ENCODE measurements at regions not wholly inside any gene's neighbourhood (a gene's known extent, or its start where the extent isn't known, plus 50 kb on each side); places are given as distances from the start of the nearest gene placed in this dataset.

DNA sequence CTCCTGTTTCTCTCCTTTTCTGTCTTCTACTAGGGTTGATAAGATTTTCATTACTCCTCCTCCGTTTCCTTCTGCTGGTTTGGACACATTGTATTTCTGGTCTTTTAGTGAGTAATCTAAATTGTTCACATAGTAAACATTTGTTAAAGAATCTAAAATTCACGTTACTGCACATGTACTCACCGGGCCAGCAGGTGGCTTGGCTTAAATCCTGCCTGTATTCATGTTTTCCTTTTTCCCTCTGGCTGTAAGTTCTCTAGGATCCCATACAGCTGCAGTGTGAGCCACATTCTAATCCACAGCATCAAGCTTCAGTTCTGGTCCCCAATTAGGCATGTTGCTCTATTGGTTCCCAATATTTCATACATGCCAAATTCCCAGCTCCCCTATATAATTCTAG, 958.3 kb downstream of the ADGRL2 start:
- Histone ChIP-seq H3K4me3 (ENCODE audit: low read depth in 1 of 2, low read length in 2 of 2) (no peak overlapping the region), H3K9ac (ENCODE audit: low read length) (no peak overlapping the region), H3K36me3 (ENCODE audit: insufficient read depth, low read length) (no peaks in the 10 kb centered on the region), H3K4me1 (ENCODE audit: insufficient read depth, low read length) (no peaks in the 10 kb centered on the region), H3K9me3 (ENCODE audit: low read length) (no peaks in the 10 kb centered on the region), H3K27ac (ENCODE audit: low read depth, low read length) (no peak overlapping the region), H3K27me3 (ENCODE audit: control insufficient read depth in 1 of 2, insufficient read depth in 2 of 2, low read length in 2 of 2) (no peaks in the 10 kb centered on the region)

- H3K9ac ChIP-seq (ENCODE audit: low read length): no peak overlapping the region
- H3K9me3 ChIP-seq (ENCODE audit: low read length): no peaks in the 10 kb centered on the region
- no peaks in the 10 kb centered on the region for H3K36me3 ChIP-seq (ENCODE audit: insufficient read depth, low read length)
- H3K4me3 ChIP-seq (ENCODE audit: low read depth in 1 of 2, low read length in 2 of 2): no peak overlapping the region
- no peaks in the 10 kb centered on the region for H3K27me3 ChIP-seq (ENCODE audit: control insufficient read depth in 1 of 2, insufficient read depth in 2 of 2, low read length in 2 of 2)
- no peak overlapping the region for H3K27ac ChIP-seq (ENCODE audit: low read depth, low read length)
- no peaks in the 10 kb centered on the region for H3K4me1 ChIP-seq (ENCODE audit: insufficient read depth, low read length)
Measured at GRCh38 chr1:82755671-82756070, 954.9 kb downstream of the ADGRL2 start.

DNA sequence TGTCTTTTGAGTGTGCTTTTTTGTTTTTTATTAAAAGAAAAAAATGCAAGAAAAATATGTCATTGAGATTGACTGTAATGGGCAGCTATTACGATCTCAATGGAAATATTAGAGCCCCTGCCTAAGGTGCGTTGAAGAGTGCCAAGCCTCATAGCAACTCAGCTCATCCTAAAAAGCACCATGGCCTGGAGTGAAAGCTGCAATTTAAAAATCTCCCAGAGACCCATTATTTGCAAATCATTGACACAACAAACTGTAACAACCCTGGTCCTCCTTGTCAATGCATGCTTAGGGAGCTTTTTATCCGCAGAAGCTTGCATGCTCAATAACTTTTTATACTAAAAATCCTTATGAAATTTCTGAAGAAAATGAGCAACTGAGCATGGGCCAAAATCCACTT, 954.5 kb downstream of the ADGRL2 start:
- H3K4me1 ChIP-seq (ENCODE audit: insufficient read depth, low read length): no peaks in the 10 kb centered on the region
- no peaks in the 10 kb centered on the region for H3K36me3 ChIP-seq (ENCODE audit: insufficient read depth, low read length)
- no peak overlapping the region for H3K27ac ChIP-seq (ENCODE audit: low read depth, low read length)
- H3K4me3 ChIP-seq (ENCODE audit: low read depth in 1 of 2, low read length in 2 of 2): no peak overlapping the region
- no peaks in the 10 kb centered on the region for H3K9me3 ChIP-seq (ENCODE audit: low read length)
- H3K27me3 ChIP-seq (ENCODE audit: control insufficient read depth in 1 of 2, insufficient read depth in 2 of 2, low read length in 2 of 2): no peaks in the 10 kb centered on the region
- H3K9ac ChIP-seq (ENCODE audit: low read length): no peak overlapping the region

- Histone ChIP-seq H3K9ac (ENCODE audit: low read length) (no peak overlapping the region), H3K4me1 (ENCODE audit: insufficient read depth, low read length) (no peaks in the 10 kb centered on the region), H3K27me3 (ENCODE audit: control insufficient read depth in 1 of 2, insufficient read depth in 2 of 2, low read length in 2 of 2) (no peaks in the 10 kb centered on the region), H3K27ac (ENCODE audit: low read depth, low read length) (no peak overlapping the region), H3K9me3 (ENCODE audit: low read length) (no peaks in the 10 kb centered on the region), H3K36me3 (ENCODE audit: insufficient read depth, low read length) (no peaks in the 10 kb centered on the region), H3K4me3 (ENCODE audit: low read depth in 1 of 2, low read length in 2 of 2) (no peak overlapping the region)
Measured at GRCh38 chr1:82752046-82752445, 951.3 kb downstream of the ADGRL2 start.

GRCh38 chr1:82733645-82734044, 932.9 kb downstream of the ADGRL2 start:
- H3K36me3 ChIP-seq (ENCODE audit: insufficient read depth, low read length): no peaks in the 10 kb centered on the region

DNA sequence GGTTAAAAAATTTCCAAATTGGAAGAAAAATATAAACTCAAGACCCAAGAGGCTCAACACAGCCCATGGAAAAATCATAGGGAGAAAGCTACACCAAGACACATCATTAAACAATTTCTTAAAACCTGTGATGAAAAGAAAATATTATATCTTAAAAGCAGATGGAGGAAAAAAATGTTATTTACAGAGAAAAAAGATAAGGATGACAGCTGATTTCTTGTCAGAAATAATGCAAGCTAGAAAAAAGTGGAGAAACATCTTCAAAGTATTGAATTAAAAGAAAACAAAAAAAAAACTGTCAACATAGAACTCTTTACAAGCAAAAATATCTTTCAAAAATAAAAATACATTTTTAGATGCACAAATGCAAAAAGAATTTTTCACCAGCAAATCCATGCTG, 930.5 kb downstream of the ADGRL2 start:
- Histone ChIP-seq H3K9me3 (ENCODE audit: low read length) (peaks cover 7% of the 10 kb centered on the region), H3K4me3 (ENCODE audit: low read depth in 1 of 2, low read length in 2 of 2) (no peak overlapping the region), H3K36me3 (ENCODE audit: insufficient read depth, low read length) (no peaks in the 10 kb centered on the region), H3K4me1 (ENCODE audit: insufficient read depth, low read length) (no peaks in the 10 kb centered on the region), H3K27ac (ENCODE audit: low read depth, low read length) (no peak overlapping the region), H3K27me3 (ENCODE audit: control insufficient read depth in 1 of 2, insufficient read depth in 2 of 2, low read length in 2 of 2) (no peaks in the 10 kb centered on the region), H3K9ac (ENCODE audit: low read length) (no peak overlapping the region)

More at GRCh38 chr1:82733645-82734044, 932.9 kb downstream of the ADGRL2 start:
- no peaks in the 10 kb centered on the region for H3K27me3 ChIP-seq (ENCODE audit: control insufficient read depth in 1 of 2, insufficient read depth in 2 of 2, low read length in 2 of 2)
- H3K27ac ChIP-seq (ENCODE audit: low read depth, low read length): no peak overlapping the region
- peaks cover 7% of the 10 kb centered on the region for H3K9me3 ChIP-seq (ENCODE audit: low read length)
- no peak overlapping the region for H3K4me3 ChIP-seq (ENCODE audit: low read depth in 1 of 2, low read length in 2 of 2)
- no peaks in the 10 kb centered on the region for H3K4me1 ChIP-seq (ENCODE audit: insufficient read depth, low read length)
- H3K9ac ChIP-seq (ENCODE audit: low read length): no peak overlapping the region

- H3K27me3 ChIP-seq (ENCODE audit: control insufficient read depth in 1 of 2, insufficient read depth in 2 of 2, low read length in 2 of 2): no peaks in the 10 kb centered on the region
- no peak overlapping the region for H3K4me3 ChIP-seq (ENCODE audit: low read depth in 1 of 2, low read length in 2 of 2)
- H3K36me3 ChIP-seq (ENCODE audit: insufficient read depth, low read length): no peaks in the 10 kb centered on the region
- peaks cover 7% of the 10 kb centered on the region for H3K9me3 ChIP-seq (ENCODE audit: low read length)
- H3K9ac ChIP-seq (ENCODE audit: low read length): no peak overlapping the region
- H3K4me1 ChIP-seq (ENCODE audit: insufficient read depth, low read length): no peaks in the 10 kb centered on the region
- no peak overlapping the region for H3K27ac ChIP-seq (ENCODE audit: low read depth, low read length)
Measured at GRCh38 chr1:82728206-82728605, 927.5 kb downstream of the ADGRL2 start.

DNA sequence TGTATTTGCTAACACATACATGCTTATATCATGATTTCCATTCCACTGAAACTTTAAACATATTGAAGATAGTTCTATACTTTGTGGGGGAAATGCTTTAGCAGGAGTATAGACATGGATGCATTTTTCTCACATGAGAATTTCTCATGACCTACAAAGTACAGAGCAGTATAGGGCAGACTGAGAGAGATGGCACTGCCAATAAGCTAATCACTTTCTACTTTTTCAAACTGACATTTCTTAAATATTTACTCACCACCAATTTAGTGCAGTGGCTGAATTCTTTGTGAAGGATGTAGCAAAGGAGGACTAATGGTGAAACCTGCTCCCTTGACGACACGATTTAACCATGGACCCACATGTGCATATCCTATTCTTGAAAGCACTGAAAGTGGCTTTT, 923.5 kb downstream of the ADGRL2 start:
- no peaks in the 10 kb centered on the region for H3K27me3 ChIP-seq (ENCODE audit: control insufficient read depth in 1 of 2, insufficient read depth in 2 of 2, low read length in 2 of 2)
- no peak overlapping the region for H3K4me3 ChIP-seq (ENCODE audit: low read depth in 1 of 2, low read length in 2 of 2)
- no peak overlapping the region for H3K9ac ChIP-seq (ENCODE audit: low read length)
- no peaks in the 10 kb centered on the region for H3K36me3 ChIP-seq (ENCODE audit: insufficient read depth, low read length)
- H3K4me1 ChIP-seq (ENCODE audit: insufficient read depth, low read length): no peaks in the 10 kb centered on the region
- H3K27ac ChIP-seq (ENCODE audit: low read depth, low read length): no peak overlapping the region
- no peaks in the 10 kb centered on the region for H3K9me3 ChIP-seq (ENCODE audit: low read length)

DNA sequence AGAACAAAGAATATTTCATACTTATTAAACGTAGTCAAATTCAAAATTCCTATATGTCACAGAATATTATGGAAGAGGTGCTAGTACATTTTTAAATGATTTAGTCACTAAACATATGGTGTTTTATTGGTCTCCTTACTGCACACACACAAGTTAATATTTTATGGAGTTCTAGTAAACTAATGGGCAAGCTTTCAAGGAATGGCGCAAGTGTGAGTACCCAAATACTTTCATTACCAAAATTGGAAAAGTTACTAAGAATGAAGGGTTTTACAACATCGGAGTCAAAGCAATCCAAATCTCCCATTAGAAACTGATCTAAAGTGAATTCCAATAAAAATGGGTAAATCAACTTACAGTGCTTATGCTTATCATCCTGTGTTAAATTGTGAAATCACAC, 921.9 kb downstream of the ADGRL2 start:
- Histone ChIP-seq H3K9ac (ENCODE audit: low read length) (no peak overlapping the region), H3K9me3 (ENCODE audit: low read length) (no peaks in the 10 kb centered on the region), H3K27me3 (ENCODE audit: control insufficient read depth in 1 of 2, insufficient read depth in 2 of 2, low read length in 2 of 2) (no peaks in the 10 kb centered on the region), H3K4me3 (ENCODE audit: low read depth in 1 of 2, low read length in 2 of 2) (no peak overlapping the region), H3K36me3 (ENCODE audit: insufficient read depth, low read length) (no peaks in the 10 kb centered on the region), H3K4me1 (ENCODE audit: insufficient read depth, low read length) (no peaks in the 10 kb centered on the region), H3K27ac (ENCODE audit: low read depth, low read length) (no peak overlapping the region)

DNA sequence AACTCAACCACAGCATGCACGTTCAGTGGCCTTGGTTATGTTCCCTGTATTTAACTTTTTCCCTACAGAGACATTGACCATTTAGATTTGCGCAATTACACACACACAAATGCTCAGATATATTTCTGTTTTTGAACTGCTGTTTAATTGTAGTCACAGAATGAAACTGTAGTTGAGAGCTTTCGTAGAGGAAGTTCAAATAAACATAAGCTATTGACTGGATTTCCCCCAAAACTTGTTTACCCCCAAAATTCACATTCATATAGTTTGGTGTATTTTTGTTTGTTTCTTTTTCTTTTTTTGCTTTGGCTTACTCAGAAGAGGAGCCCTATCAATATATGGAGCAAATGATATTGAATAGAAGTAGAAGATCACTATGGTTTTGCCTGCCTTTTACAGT, 921.0 kb downstream of the ADGRL2 start:
- Histone ChIP-seq H3K9ac (ENCODE audit: low read length) (no peak overlapping the region), H3K9me3 (ENCODE audit: low read length) (no peaks in the 10 kb centered on the region), H3K4me1 (ENCODE audit: insufficient read depth, low read length) (no peaks in the 10 kb centered on the region), H3K4me3 (ENCODE audit: low read depth in 1 of 2, low read length in 2 of 2) (no peak overlapping the region), H3K27me3 (ENCODE audit: control insufficient read depth in 1 of 2, insufficient read depth in 2 of 2, low read length in 2 of 2) (no peaks in the 10 kb centered on the region), H3K36me3 (ENCODE audit: insufficient read depth, low read length) (no peaks in the 10 kb centered on the region), H3K27ac (ENCODE audit: low read depth, low read length) (no peak overlapping the region)

DNA sequence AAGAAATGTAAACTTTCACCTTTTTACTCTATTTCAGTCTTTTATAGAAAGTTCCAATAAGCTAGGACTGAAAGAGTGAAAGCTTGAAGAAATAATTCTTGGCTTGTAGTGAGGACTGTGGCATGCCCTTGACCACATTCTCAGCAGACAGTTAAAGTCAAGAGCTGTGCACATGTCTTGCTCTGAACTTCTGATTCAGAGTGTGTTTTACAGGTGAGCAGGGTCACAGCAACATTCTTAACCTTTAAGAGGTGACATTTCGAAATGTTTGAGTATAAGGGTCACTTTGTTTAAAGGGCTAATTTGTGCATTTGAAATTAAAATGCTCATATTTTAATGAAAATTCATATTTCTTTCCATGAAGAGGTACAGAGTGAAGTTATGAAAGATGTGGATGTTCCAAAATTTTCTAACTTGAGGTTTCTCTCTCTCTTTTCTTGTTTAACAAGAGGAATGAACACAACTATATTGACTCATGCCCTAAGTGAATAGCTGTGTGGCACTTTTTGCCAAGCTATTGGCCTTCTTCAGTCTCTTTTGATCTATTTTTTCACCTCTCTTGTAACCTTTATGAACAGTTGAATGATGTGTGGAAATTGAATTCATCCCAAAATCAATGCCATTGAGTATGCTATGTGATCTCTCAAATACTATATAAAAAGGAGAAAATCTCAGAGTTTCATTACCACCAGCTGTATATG, 918.1 kb downstream of the ADGRL2 start:
- H3K27me3 ChIP-seq (ENCODE audit: control insufficient read depth in 1 of 2, insufficient read depth in 2 of 2, low read length in 2 of 2): no peaks in the 10 kb centered on the region
- no peaks in the 10 kb centered on the region for H3K9me3 ChIP-seq (ENCODE audit: low read length)
- no peak overlapping the region for H3K9ac ChIP-seq (ENCODE audit: low read length)
- no peaks in the 10 kb centered on the region for H3K36me3 ChIP-seq (ENCODE audit: insufficient read depth, low read length)
- H3K27ac ChIP-seq (ENCODE audit: low read depth, low read length): no peak overlapping the region
- H3K4me3 ChIP-seq (ENCODE audit: low read depth in 1 of 2, low read length in 2 of 2): no peak overlapping the region
- H3K4me1 ChIP-seq (ENCODE audit: insufficient read depth, low read length): no peaks in the 10 kb centered on the region

DNA sequence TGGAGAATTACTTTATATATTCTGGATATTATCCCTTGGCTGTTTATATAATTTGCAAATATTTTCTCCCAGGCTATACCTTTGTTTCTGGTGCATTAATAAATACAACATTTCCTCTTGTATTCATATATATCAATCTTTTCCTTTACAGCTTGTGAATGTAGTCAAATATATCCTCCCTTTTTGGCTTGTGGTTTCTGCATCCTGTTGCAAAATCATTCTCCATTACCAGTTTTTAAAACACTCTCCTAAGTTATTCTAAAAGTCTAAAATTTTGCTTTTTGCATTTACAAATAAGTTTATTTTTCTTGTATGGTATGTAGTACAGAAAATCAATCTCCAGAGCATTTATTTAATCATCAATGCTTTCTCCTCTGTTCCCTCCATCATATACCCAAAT, 909.4 kb downstream of the ADGRL2 start:
- H3K4me3 ChIP-seq (ENCODE audit: low read depth in 1 of 2, low read length in 2 of 2): no peak overlapping the region
- no peak overlapping the region for H3K27ac ChIP-seq (ENCODE audit: low read depth, low read length)
- H3K9ac ChIP-seq (ENCODE audit: low read length): no peak overlapping the region
- H3K9me3 ChIP-seq (ENCODE audit: low read length): no peaks in the 10 kb centered on the region
- H3K27me3 ChIP-seq (ENCODE audit: control insufficient read depth in 1 of 2, insufficient read depth in 2 of 2, low read length in 2 of 2): no peaks in the 10 kb centered on the region
- H3K36me3 ChIP-seq (ENCODE audit: insufficient read depth, low read length): no peaks in the 10 kb centered on the region
- no peaks in the 10 kb centered on the region for H3K4me1 ChIP-seq (ENCODE audit: insufficient read depth, low read length)

Measured in muscle layer of colon (tissue), 2 donors.